ENCODE measurements at regions not wholly inside any gene's neighbourhood (a gene's known extent, or its start where the extent isn't known, plus 50 kb on each side); places are given as distances from the start of the nearest gene placed in this dataset.

- no peak for TF ChIP-seq CTCF (IDR thresholded peaks at IDR 0.05)
- no peak for TF ChIP-seq POLR2AphosphoS5 (IDR thresholded peaks at IDR 0.05)
- no peak for TF ChIP-seq POLR2A (IDR thresholded peaks at IDR 0.05; ENCODE audit: low read depth)
- TF ChIP-seq EP300 (IDR thresholded peaks at IDR 0.05) = no peak
These were observed 272.0 kb upstream of the CXXC4 start for GRCh38 chr4:104766676-104767075.

Measured in esophagus muscularis mucosa (tissue), 4 donors.